NCI-H1436 (cell line): ENCODE measurements at regions not wholly inside any gene's neighbourhood (a gene's known extent, or its start where the extent isn't known, plus 50 kb on each side); places are given as distances from the start of the nearest gene placed in this dataset.
"Not testable (repeated sequence)": the region's sequence is repeated elsewhere in the genome, so short reads cannot be mapped to it uniquely, and the experiment has no call there.

Experiments
- DNase-seq: peaks from one replicate; lab custom pipeline; 2025; lab: John Stamatoyannopoulos, UW

DNA sequence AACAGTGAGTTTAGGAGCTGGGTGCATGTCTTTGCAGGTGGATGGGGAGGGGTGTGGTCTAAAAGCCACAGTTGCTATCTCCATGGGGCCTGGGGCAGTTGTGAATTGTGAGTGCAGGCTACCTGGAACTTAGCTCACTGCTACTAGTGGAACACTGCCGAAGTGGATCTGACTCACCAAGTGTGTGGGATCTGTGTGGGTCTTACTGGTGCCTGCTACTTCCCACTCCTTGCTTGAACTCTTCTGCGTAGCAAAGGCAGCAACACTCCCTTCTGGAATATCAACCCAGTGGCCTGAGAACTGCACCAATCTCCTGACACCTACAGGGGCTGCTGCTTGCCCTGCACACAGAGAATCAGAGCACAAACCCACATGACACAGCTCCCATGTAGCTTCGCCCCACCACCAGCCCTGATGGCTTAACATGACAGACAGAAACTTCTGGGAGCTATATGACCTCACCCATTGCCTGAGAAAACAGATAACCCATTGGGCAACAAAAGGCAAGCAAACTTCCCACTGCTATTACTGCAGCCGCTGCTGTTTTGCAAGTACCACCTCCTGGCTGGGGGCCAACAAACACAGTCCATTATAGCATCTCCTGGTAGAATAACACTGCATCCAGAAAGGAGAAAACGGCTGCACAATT, 455.1 kb upstream of the DDX18 start:
- peak; percentile 24 for DNase-seq

- no peak for DNase-seq
These were observed 453.9 kb upstream of the DDX18 start for GRCh38 chr2:117360586-117360985.

GRCh38 chr2:117378653-117379052, 435.8 kb upstream of the DDX18 start:
- DNase-seq = no peak

DNA sequence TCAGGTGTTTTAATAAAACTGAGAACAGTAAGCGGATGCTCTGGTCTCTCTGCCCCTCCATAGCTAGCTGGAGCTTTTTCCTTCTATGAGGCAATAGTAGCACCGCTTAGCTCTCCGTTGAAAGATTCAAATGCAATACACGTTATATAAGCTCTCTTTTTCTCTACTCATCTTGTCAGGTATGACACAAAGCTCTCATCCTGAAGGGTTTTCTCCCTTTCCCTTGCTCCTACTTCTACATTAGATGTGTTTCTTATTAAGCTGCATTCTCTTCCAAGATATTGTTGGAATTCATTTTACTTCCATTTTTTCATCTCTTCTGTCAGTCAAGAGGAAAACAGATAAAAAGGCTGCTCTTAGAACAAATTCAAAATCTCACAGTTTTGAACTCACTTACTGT, 434.6 kb upstream of the DDX18 start:
- no peak for DNase-seq

DNA sequence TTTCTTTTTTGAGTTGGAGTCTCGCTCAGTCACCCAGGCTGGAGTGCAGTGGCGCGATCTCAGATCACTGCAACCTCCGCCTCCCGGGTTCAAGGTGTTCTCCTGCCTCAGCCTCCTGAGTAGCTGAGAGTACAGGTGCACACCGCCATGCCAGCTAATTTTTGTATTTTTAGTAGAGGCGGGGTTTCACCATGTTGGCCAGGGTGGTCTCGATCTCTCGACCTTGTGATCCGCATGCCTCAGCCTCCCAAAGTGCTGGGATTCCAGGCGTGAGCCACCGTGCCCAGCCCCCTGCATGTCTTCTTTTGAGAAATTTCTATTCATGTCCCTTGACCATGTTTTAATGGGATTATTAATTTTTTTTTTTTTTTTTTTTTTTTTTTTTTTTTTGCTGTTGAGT, 430.5 kb upstream of the DDX18 start:
- DNase-seq = not testable (repeated sequence)

GRCh38 chr2:117396161-117396560, 418.3 kb upstream of the DDX18 start:
- no peak for DNase-seq

DNA sequence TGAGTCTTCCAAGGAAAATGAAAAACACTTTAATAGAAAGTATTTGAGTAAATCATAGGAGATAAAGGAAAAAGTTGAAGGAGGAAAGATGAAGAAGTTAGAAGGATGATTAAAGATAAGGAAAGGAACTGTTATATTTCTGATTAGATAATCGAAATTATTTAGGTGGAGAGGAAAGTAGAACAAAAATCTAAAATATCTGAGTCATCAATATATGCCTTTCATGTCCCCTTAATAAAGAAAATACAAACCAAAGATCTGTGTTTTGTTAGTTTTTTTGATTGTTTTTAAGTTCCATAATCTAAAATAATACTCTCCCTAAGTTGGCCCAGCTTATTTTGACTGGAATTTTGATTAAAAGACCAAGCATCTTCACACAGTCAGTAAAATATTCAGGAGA, 412.9 kb upstream of the DDX18 start:
- DNase-seq = no peak

DNA sequence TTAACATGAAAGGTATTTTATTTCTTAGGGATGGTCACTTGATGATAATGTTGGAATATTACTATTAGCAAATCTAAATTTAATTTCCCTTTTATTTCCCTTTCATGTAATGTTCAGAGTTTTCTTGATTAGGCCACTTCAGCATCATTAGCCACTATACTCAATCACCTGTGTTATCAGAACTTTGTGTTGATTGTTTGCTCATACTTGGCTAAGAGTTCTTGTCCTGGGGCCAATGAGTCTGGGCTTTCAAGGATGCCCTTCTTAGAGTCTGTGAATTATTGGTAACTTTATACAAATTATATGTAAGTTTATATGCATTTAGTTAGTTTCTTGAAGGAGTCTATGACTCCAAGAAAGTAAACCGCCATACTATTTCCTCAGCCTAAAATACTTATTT, 408.0 kb upstream of the DDX18 start:
- DNase-seq = no peak

GRCh38 chr2:117407746-117408145, 406.7 kb upstream of the DDX18 start:
- no peak for DNase-seq

- no peak for DNase-seq
These were observed 405.0 kb upstream of the DDX18 start for GRCh38 chr2:117409443-117409842.

DNA sequence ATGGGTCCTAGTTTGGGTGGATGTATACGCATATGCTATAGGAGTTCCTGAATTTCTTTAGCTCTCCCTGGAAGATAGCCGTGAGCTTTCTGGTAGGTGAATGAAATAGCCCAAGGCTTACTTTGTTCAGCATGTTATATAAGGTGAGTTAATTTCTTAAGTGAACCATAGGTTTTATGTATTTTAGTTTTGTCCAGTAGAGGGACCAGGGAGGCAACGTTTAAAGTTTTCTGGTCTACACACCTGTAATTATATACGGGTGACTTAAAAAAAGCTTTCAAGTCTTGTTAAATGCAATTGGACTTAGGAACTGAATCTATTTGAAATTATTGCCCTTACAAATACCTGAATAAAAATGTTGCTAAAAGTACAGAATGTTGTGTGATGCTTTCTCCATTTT, 402.5 kb upstream of the DDX18 start:
- DNase-seq = no peak

DNA sequence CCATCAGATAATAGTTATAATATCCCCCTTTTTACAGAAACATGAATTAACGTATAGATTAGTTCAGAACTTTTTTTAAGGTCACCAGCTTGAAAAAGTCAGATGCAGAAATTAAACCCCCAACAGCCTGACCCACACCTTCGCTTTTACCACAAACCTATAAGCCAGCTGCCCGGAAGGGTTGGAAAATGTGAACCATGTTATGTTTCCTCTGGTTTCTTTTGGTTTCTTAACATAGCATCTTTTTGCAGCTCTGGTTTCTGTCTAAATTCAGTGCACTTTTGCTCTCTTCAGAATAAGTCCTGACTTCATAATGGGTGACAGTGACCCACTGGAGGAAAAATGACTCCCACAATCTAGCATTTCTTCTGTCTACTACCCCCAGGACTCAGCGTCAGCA, 381.7 kb upstream of the DDX18 start:
- no peak for DNase-seq

- no peak for DNase-seq
These were observed 377.8 kb upstream of the DDX18 start for GRCh38 chr2:117436697-117437096.

GRCh38 chr2:117470311-117471095, 344.0 kb upstream of the DDX18 start:
- DNase-seq = peak; percentile 2

DNA sequence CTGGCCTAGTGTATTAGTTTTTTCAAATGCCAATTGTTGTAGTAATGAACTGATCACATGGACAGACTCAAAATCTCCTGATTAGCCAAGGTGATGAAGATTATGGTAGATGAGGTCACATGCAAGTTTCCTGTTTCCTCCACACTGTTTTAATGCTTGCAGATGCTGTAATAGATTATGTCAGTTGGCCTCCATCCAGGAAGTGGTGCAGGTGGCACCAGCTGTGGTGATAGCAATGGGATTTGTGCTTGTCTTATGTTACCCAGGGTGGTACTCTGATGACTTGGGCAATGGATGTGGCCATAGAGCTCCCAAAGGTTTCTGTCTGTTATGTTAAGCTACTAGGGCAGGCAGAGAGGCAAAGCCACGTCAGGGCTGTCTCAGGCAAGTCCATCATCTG, 332.9 kb upstream of the DDX18 start:
- DNase-seq = no peak

- DNase-seq = no peak
These were observed 328.9 kb upstream of the DDX18 start for GRCh38 chr2:117485588-117485987.

DNA sequence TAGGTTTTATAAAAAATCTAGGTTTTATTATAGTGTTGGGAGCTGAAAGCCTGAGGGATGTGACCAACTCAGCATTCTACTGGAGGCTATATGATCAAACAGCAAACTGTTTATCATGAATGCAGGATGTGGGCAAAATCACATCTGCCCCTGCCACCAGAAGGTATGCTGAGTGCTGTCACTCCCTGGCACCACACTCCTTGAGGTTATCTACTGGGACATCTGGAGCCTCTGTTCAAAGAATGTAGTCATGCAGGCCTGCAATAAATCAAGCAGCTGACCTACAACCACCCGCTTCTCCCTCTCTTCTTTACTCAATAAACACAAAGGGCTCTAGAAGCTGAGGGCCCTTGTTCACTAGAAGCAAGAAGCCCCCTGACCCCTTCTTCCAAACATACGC, 328.4 kb upstream of the DDX18 start:
- no peak for DNase-seq

GRCh38 chr2:117492209-117492851, 322.2 kb upstream of the DDX18 start:
- no peak for DNase-seq

GRCh38 chr2:117500721-117501120, 313.8 kb upstream of the DDX18 start:
- no peak for DNase-seq

- DNase-seq = no peak
These were observed 312.4 kb upstream of the DDX18 start for GRCh38 chr2:117502121-117502520.

- no peak for DNase-seq
These were observed 302.2 kb upstream of the DDX18 start for GRCh38 chr2:117512307-117512706.

- no peak for DNase-seq
These were observed 300.1 kb upstream of the DDX18 start for GRCh38 chr2:117514371-117514770.

DNA sequence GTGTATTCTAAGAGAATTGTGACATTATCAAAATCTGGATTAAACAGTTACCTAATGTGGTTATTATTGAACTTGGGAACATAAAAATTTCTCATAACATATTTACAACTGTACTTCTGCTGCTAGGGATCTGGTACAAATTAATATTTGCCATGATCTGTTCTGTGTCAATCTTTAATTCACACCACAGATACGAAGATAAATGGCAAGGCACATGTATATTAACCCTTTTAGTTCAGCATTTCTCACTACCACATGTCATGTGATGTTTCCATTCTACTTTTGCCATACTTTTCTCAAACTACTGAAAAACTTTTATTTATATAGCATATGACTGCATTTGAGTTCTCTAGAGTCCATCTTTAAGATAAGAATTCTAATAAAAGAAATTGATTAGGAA, 295.3 kb upstream of the DDX18 start:
- DNase-seq = no peak
